ENCODE measurements at regions not wholly inside any gene's neighbourhood (a gene's known extent, or its start where the extent isn't known, plus 50 kb on each side); places are given as distances from the start of the nearest gene placed in this dataset.

GRCh38 chr2:217331523-217332416 is 471.9 kb upstream of the TNP1 start:
- TF ChIP-seq RFX5 (IDR thresholded peaks at IDR 0.05; ENCODE audit: low read length) (no peak), CTCF (IDR thresholded peaks at IDR 0.05) (no peak), EP300 (IDR thresholded peaks at IDR 0.05; ENCODE audit: borderline replicate concordance in 1 of 2, low read depth in 1 of 2, low read length in 1 of 2) (peak in 1 of 2 experiments; percentile 80; a peak in 2 of 4 replicates), EZH2phosphoT487 (IDR thresholded peaks at IDR 0.05; ENCODE audit: borderline replicate concordance, low read depth) (no peak), REST (IDR thresholded peaks at IDR 0.05; ENCODE audit: low read depth, low read length) (no peak), GATA2 (CRISPR knock-in tag; IDR thresholded peaks at IDR 0.05) (no peak), RAD21 (IDR thresholded peaks at IDR 0.05; ENCODE audit: low read length) (no peak), NRF1 (IDR thresholded peaks at IDR 0.05; ENCODE audit: low read depth, low read length) (no peak), RXRA (IDR thresholded peaks at IDR 0.05; ENCODE audit: borderline replicate concordance, low read depth) (peak; percentile 90), POLR2AphosphoS5 (IDR thresholded peaks at IDR 0.05; ENCODE audit: low read depth, low read length) (peak; percentile 46; the same call in 1 of the 2 replicates), SIN3A (IDR thresholded peaks at IDR 0.05; ENCODE audit: borderline replicate concordance, low read depth, low read length) (0 out of 2 replicates have a peak, but pooled peaks have one; percentile 25), TAF1 (IDR thresholded peaks at IDR 0.05; ENCODE audit: borderline replicate concordance, low read depth, low read length) (no peak), MXI1 (IDR thresholded peaks at IDR 0.05; ENCODE audit: low read depth, low read length) (no peak)
